Stomach (tissue), 4 donors: ENCODE measurements at regions not wholly inside any gene's neighbourhood (a gene's known extent, or its start where the extent isn't known, plus 50 kb on each side); places are given as distances from the start of the nearest gene placed in this dataset.

ENCODE experiments used
- CTCF ChIP-seq, 7 experiments: fragments of 450-650 bp in 4 of 7; fragments of 200-600 bp in 3 of 7; sonication (generic) in 3 of 7; IDR thresholded peaks; one replicate each; pipeline ENCODE4 v1.5.1; 2016 to 2019; ENCODE audit warnings: antibody characterized with exemption in 7 of 7, control low read depth in 2 of 7, mild to moderate bottlenecking in 1 of 7
- POLR2AphosphoS5 ChIP-seq, 3 donors: sonication (generic); formaldehyde crosslinking; IDR thresholded peaks; one replicate each; pipeline ENCODE4 v1.6.1; 2016; ENCODE audit warnings: antibody characterized with exemption in 3 of 3

GRCh38 chr16:51968749-51969148, 578.2 kb downstream of the TOX3 start:
- TF ChIP-seq POLR2AphosphoS5 (IDR thresholded peaks at IDR 0.05): no peak
- TF ChIP-seq CTCF (IDR thresholded peaks at IDR 0.05): no peak
